K562 (cell line): ENCODE measurements at regions not wholly inside any gene's neighbourhood (a gene's known extent, or its start where the extent isn't known, plus 50 kb on each side); places are given as distances from the start of the nearest gene placed in this dataset.
A peak's percentile ranks its signal among the peaks of the same experiment; 100 is the strongest.

ENCODE experiments used
- GTF2F1 ChIP-seq: IDR thresholded peaks from 2 replicates; pipeline ENCODE4 v1.6.1; 2011; ENCODE audit warnings: low read depth, low read length, improper control_type of control experiment
- HNRNPUL1 ChIP-seq: fragments of 200-400 bp; formaldehyde crosslinking; IDR thresholded peaks from 2 replicates; pipeline ENCODE4 v1.6.1; 2017; ENCODE audit warnings: low read length
- IFI16 ChIP-seq: fragments of 250-450 bp; sonication (Bioruptor Pico); IDR thresholded peaks from 2 replicates; pipeline ENCODE4 v2.1.2; 2022; ENCODE audit warnings: mild to moderate bottlenecking, inconsistent platforms
- JUNB ChIP-seq: fragments of 450-650 bp; formaldehyde crosslinking; conservative IDR thresholded peaks from 2 replicates; pipeline ENCODE4 v1.4.0; 2020; ENCODE audit warnings: mild to moderate bottlenecking
- LARP7 ChIP-seq: fragments of 450-650 bp; IDR thresholded peaks from 2 replicates; pipeline ENCODE4 v1.6.1; 2016
- PCBP1 ChIP-seq: fragments of 200-400 bp; formaldehyde crosslinking; IDR thresholded peaks from 2 replicates; pipeline ENCODE4 v1.6.1; 2018; ENCODE audit warnings: mild to moderate bottlenecking, low read depth, low read length; ENCODE audit not compliant: poor library complexity, severe bottlenecking
- PHTF2 ChIP-seq: fragments of 250-450 bp; sonication (Bioruptor Pico); IDR thresholded peaks from 2 replicates; pipeline ENCODE4 v1.5.0; 2021; ENCODE audit warnings: mild to moderate bottlenecking
- RAD21 ChIP-seq, 2 experiments: fragments of 250-450 bp in 1 of 2; fragments of 450-650 bp in 1 of 2; sonication (Bioruptor Pico) in 1 of 2; formaldehyde crosslinking in 1 of 2; IDR thresholded peaks in 1 of 2; conservative IDR thresholded peaks in 1 of 2; 2 replicates each; pipeline versions ENCODE4 v1.4.0 to v1.8.0; 2020 to 2022; ENCODE audit warnings: mild to moderate bottlenecking in 2 of 2, moderate library complexity in 1 of 2
- RBM39 ChIP-seq: fragments of 200-400 bp; formaldehyde crosslinking; optimal IDR thresholded peaks from 2 replicates; pipeline ENCODE3; 2018; ENCODE audit warnings: low read depth, low read length
- RCOR1 ChIP-seq, 2 experiments: IDR thresholded peaks; 2 replicates each; pipeline ENCODE4 v1.6.1; 2012; ENCODE audit warnings: low read depth in 2 of 2, low read length in 2 of 2, borderline replicate concordance in 1 of 2, improper control_type of control experiment in 1 of 2
- SMAD3 ChIP-seq: fragments of 450-650 bp; formaldehyde crosslinking; conservative IDR thresholded peaks from 2 replicates; pipeline ENCODE4 v1.4.0; 2020; ENCODE audit warnings: mild to moderate bottlenecking
- SP1 ChIP-seq: sonication (generic); formaldehyde crosslinking; IDR thresholded peaks from 2 replicates; pipeline ENCODE4 v1.8.1; 2022; ENCODE audit warnings: mild to moderate bottlenecking, missing genetic modification reagents
- U2AF2 ChIP-seq: fragments of 200-400 bp; formaldehyde crosslinking; optimal IDR thresholded peaks from 2 replicates; pipeline ENCODE3; 2017; ENCODE audit warnings: low read depth, mild to moderate bottlenecking, low read length
- ZBTB7A ChIP-seq: IDR thresholded peaks from 2 replicates; pipeline ENCODE4 v1.6.1; 2011; ENCODE audit warnings: low read depth, mild to moderate bottlenecking, low read length, moderate library complexity, borderline replicate concordance; ENCODE audit not compliant: control insufficient read depth
- ZFP36 ChIP-seq: fragments of 150-350 bp; IDR thresholded peaks from 2 replicates; pipeline ENCODE4 v1.6.1; 2018; ENCODE audit warnings: low read length, low read depth; ENCODE audit not compliant: partially characterized antibody
- ZNF175 ChIP-seq: fragments of 200-800 bp; sonication (Bioruptor generic); IDR thresholded peaks from 2 replicates; pipeline ENCODE4 v1.6.1; 2016; ENCODE audit warnings: low read depth, mild to moderate bottlenecking, missing genetic modification characterization, missing compliant biosample characterization
- ZNF184 ChIP-seq: sonication (generic); formaldehyde crosslinking; IDR thresholded peaks from 2 replicates; pipeline ENCODE4 v1.5.0; 2020; ENCODE audit warnings: missing genetic modification reagents
- ZNF316 ChIP-seq: fragments of 450-650 bp; IDR thresholded peaks from 2 replicates; pipeline ENCODE4 v1.6.1; 2016
- ZNF551 ChIP-seq: fragments of 250-450 bp; sonication (Bioruptor Pico); IDR thresholded peaks from 2 replicates; pipeline ENCODE4 v1.5.0; 2021; ENCODE audit warnings: mild to moderate bottlenecking, moderate library complexity
- TF ChIP-seq, protein P1 (sequence below): fragments of 450-650 bp; formaldehyde crosslinking; IDR thresholded peaks from 2 replicates; pipeline ENCODE4 v1.4.0; 2020; ENCODE audit warnings: mild to moderate bottlenecking, moderate library complexity
- TF ChIP-seq, protein P2 (sequence below): fragments of 450-650 bp; IDR thresholded peaks from 2 replicates; pipeline ENCODE4 v1.6.1; 2018; ENCODE audit warnings: mild to moderate bottlenecking, low read depth; ENCODE audit not compliant: partially characterized antibody
- TF ChIP-seq, protein P3 (sequence below): IDR thresholded peaks from 2 replicates; pipeline ENCODE4 v1.6.1; 2012; ENCODE audit warnings: low read depth, low read length, improper control_type of control experiment, borderline replicate concordance
- TF ChIP-seq, protein P4 (sequence below): fragments of 250-450 bp; sonication (Bioruptor Pico); IDR thresholded peaks from 2 replicates; pipeline ENCODE4 v1.4.0; 2020; ENCODE audit warnings: borderline replicate concordance

DNA sequence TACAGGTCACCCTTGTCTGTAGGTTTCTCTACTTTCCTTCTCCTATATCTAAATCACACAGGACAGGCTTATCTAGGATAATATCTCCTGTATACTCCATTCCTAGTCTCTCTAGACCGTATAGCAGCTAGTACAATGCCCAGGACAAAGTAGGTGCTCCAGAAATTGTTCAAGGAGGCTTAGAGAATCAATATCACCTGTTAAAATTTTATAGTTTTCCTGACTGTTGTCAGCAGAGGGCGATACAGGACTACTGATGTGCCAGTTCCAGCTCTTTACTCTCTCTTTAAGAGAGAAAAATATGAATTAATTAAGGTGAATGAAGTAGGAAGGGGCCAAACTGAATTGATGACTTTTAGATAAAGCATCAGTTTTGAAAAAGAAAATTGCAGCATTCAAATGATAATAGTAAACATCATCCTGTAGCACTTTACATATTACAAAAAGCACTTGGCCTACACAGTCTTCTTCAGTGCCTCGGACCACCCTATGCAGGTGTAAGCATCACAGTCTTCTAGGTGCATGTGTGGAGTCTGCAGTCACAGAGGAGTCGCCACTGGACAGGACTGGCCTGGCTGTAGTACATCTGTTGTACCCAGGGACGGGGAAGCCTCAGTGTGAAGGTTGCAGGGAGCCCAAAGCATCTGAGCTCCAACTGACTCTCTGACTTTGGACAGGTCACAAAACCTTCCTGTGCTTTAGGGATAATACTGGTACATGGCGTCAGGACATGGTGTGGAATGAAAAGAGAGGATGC is 61.9 kb upstream of the MAX start (continued):
- TF ChIP-seq, protein P1, sequence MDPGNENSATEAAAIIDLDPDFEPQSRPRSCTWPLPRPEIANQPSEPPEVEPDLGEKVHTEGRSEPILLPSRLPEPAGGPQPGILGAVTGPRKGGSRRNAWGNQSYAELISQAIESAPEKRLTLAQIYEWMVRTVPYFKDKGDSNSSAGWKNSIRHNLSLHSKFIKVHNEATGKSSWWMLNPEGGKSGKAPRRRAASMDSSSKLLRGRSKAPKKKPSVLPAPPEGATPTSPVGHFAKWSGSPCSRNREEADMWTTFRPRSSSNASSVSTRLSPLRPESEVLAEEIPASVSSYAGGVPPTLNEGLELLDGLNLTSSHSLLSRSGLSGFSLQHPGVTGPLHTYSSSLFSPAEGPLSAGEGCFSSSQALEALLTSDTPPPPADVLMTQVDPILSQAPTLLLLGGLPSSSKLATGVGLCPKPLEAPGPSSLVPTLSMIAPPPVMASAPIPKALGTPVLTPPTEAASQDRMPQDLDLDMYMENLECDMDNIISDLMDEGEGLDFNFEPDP (CRISPR knock-in tag) = no peak
- TF ChIP-seq IFI16 = no peak
- no peak for TF ChIP-seq ZBTB7A
- peak; percentile 87 to 90 for TF ChIP-seq RAD21 (CRISPR knock-in tag; conservative IDR thresholded peaks at IDR 0.05 in 1 of 2, IDR thresholded peaks at IDR 0.05 in 1 of 2)
- TF ChIP-seq HNRNPUL1 = no peak
- no peak for TF ChIP-seq U2AF2
- TF ChIP-seq, protein P2, sequence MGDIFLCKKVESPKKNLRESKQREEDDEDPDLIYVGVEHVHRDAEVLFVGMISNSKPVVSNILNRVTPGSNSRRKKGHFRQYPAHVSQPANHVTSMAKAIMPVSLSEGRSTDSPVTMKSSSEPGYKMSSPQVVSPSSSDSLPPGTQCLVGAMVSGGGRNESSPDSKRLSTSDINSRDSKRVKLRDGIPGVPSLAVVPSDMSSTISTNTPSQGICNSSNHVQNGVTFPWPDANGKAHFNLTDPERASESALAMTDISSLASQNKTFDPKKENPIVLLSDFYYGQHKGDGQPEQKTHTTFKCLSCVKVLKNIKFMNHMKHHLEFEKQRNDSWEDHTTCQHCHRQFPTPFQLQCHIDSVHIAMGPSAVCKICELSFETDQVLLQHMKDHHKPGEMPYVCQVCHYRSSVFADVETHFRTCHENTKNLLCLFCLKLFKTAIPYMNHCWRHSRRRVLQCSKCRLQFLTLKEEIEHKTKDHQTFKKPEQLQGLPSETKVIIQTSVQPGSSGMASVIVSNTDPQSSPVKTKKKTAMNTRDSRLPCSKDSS = no peak
- no peak for TF ChIP-seq ZNF551 (CRISPR knock-in tag)
- no peak for TF ChIP-seq RBM39
- TF ChIP-seq ZFP36 = no peak
- no peak for TF ChIP-seq SP1 (CRISPR knock-in tag)
- no peak for TF ChIP-seq SMAD3 (CRISPR knock-in tag)
- no peak for TF ChIP-seq RCOR1 (IDR thresholded peaks at IDR 0.05; ENCODE audit: borderline replicate concordance in 1 of 2, low read depth in 2 of 2, low read length in 2 of 2)
- TF ChIP-seq, protein P3, sequence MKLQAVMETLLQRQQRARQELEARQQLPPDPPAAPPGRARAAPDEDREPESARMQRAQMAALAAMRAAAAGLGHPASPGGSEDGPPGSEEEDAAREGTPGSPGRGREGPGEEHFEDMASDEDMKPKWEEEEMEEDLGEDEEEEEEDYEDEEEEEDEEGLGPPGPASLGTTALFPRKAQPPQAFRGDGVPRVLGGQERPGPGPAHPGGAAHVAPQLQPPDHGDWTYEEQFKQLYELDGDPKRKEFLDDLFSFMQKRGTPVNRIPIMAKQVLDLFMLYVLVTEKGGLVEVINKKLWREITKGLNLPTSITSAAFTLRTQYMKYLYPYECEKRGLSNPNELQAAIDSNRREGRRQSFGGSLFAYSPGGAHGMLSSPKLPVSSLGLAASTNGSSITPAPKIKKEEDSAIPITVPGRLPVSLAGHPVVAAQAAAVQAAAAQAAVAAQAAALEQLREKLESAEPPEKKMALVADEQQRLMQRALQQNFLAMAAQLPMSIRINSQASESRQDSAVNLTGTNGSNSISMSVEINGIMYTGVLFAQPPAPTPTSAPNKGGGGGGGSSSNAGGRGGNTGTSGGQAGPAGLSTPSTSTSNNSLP = 0 out of 2 replicates have a peak, but pooled peaks have one; percentile 29
- TF ChIP-seq ZNF316 = no peak
- no peak for TF ChIP-seq JUNB (CRISPR knock-in tag)
- TF ChIP-seq GTF2F1 = no peak
- TF ChIP-seq ZNF175 (CRISPR knock-in tag) = no peak
- no peak for TF ChIP-seq PCBP1
- TF ChIP-seq, protein P4, sequence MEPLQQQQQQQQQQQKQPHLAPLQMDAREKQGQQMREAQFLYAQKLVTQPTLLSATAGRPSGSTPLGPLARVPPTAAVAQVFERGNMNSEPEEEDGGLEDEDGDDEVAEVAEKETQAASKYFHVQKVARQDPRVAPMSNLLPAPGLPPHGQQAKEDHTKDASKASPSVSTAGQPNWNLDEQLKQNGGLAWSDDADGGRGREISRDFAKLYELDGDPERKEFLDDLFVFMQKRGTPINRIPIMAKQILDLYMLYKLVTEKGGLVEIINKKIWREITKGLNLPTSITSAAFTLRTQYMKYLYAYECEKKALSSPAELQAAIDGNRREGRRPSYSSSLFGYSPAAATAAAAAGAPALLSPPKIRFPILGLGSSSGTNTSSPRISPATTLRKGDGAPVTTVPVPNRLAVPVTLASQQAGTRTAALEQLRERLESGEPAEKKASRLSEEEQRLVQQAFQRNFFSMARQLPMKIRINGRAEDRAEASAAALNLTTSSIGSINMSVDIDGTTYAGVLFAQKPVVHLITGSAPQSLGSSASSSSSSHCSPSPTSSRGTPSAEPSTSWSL (CRISPR knock-in tag) = no peak
- TF ChIP-seq LARP7 = no peak
- no peak for TF ChIP-seq ZNF184 (CRISPR knock-in tag)
- no peak for TF ChIP-seq PHTF2
